ENCODE measurements at regions not wholly inside any gene's neighbourhood (a gene's known extent, or its start where the extent isn't known, plus 50 kb on each side); places are given as distances from the start of the nearest gene placed in this dataset.
"Not testable (repeated sequence)": the region's sequence is repeated elsewhere in the genome, so short reads cannot be mapped to it uniquely, and the experiment has no call there.

GRCh38 chr20:30610029-30610693, 647.3 kb upstream of the DEFB115 start:
- Histone ChIP-seq H3K23ac (ENCODE audit: low read length) (no peak overlapping the region), H3K18ac (ENCODE audit: low read length) (no peak overlapping the region), H2BK5ac (ENCODE audit: low read length) (no peak overlapping the region), H4K5ac (ENCODE audit: low read length) (no peak overlapping the region), H3K4me1 (ENCODE audit: control insufficient read depth, low read depth, low read length) (no peaks in the 10 kb centered on the region), H3K27ac (ENCODE audit: low read depth, low read length) (no peak overlapping the region), H2BK120ac (ENCODE audit: low read depth, low read length) (no peak overlapping the region), H3K79me1 (ENCODE audit: low read length) (no peaks in the 10 kb centered on the region), H3K27me3 (ENCODE audit: insufficient read depth, low read length, poor library complexity) (no peaks in the 10 kb centered on the region), H3K79me2 (ENCODE audit: control insufficient read depth, insufficient read depth, low read length) (no peaks in the 10 kb centered on the region), H3K56ac (ENCODE audit: low read length) (no peak overlapping the region), H4K8ac (ENCODE audit: low read depth, low read length) (no peak overlapping the region), H3K4me3 (ENCODE audit: low read length) (no peak overlapping the region), H2BK15ac (replicated peaks; ENCODE audit: low read depth) (no peak overlapping the region), H3K4ac (ENCODE audit: low read depth, low read length) (no peak overlapping the region), H3K4me2 (ENCODE audit: low read length) (no peak overlapping the region), H3K36me3 (ENCODE audit: control insufficient read depth, insufficient read depth, low read length) (no peaks in the 10 kb centered on the region), H2AK5ac (ENCODE audit: low read length) (no peak overlapping the region), H3K9ac (ENCODE audit: low read length) (no peak overlapping the region)
- no peak for DNase-seq
- WGBS (ENCODE audit: extremely low coverage, insufficient coverage, low lambda C conversion rate), result no CpG with 5 or more reads among the region's 9 CpGs

DNA sequence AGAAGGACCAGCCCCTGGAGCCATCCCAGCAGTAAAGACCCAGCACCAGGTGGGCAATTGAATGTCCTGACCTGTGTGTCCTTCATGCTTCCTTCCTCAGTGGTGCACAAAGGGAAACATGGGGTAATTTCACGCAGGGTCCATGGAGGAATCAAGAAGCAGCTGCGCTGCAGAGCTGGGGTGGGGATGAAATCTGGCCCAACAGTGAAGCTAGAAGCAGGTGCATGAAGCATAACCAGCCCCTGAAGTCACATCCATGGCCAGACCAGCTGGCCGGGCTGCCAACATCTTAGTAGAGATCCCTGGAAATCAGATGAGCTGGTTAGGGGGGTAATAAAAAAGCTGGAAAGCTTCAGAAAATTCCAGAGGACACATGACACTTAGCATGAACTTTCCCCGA, 646.7 kb upstream of the DEFB115 start:
- Histone ChIP-seq H3K36me3 (ENCODE audit: control insufficient read depth, insufficient read depth, low read length) (no peaks in the 10 kb centered on the region), H3K23ac (ENCODE audit: low read length) (no peak overlapping the region), H3K79me2 (ENCODE audit: control insufficient read depth, insufficient read depth, low read length) (no peaks in the 10 kb centered on the region), H3K18ac (ENCODE audit: low read length) (no peak overlapping the region), H2AK5ac (ENCODE audit: low read length) (no peak overlapping the region), H3K9ac (ENCODE audit: low read length) (no peak overlapping the region), H3K4ac (ENCODE audit: low read depth, low read length) (no peak overlapping the region), H2BK5ac (ENCODE audit: low read length) (no peak overlapping the region), H3K4me2 (ENCODE audit: low read length) (no peak overlapping the region), H2BK120ac (ENCODE audit: low read depth, low read length) (no peak overlapping the region), H3K56ac (ENCODE audit: low read length) (no peak overlapping the region), H3K4me3 (ENCODE audit: low read length) (no peak overlapping the region), H4K5ac (ENCODE audit: low read length) (no peak overlapping the region), H3K27ac (ENCODE audit: low read depth, low read length) (no peak overlapping the region), H3K79me1 (ENCODE audit: low read length) (no peaks in the 10 kb centered on the region), H3K4me1 (ENCODE audit: control insufficient read depth, low read depth, low read length) (no peaks in the 10 kb centered on the region), H3K27me3 (ENCODE audit: insufficient read depth, low read length, poor library complexity) (no peaks in the 10 kb centered on the region), H2BK15ac (replicated peaks; ENCODE audit: low read depth) (no peak overlapping the region), H4K8ac (ENCODE audit: low read depth, low read length) (no peak overlapping the region)
- WGBS (ENCODE audit: extremely low coverage, insufficient coverage, low lambda C conversion rate), result no CpG with 5 or more reads among the region's 4 CpGs
- no peak for DNase-seq

DNA sequence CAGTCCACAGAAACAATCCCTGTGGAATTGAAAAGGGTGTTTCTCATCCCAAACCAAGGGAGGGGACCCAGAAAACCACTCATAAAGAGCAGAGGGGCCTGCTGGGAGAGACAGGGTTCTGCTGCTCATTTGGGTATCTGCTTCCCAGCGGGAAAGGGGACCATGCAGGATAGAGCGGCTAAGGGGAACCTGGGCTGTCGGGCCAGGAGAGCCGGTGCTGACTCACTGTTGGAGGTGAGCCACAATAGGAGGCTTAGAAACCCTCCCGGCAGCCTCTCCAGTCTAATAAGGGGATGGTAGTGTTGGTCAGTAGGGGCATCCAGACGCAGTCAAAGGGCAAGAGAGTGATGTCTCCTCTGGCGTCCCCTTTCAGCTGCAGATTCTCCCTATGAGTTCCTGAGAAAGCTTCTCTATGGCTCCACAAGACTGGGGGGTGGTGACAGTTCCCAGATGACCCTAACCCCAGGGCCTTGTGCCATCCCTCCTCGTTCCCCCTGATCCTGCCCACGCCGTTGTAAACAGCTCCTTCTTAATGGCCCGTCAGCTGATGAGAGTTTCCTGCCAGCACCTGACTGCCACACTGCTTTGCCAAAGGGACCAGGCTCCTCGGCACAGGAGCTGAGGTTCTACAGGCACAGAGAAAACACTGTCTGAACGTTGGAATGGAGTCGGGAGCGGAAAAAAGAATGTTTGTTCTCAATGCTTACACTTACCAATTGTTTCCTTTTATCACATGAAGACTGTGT, 646.1 kb upstream of the DEFB115 start:
- no CpG with 5 or more reads among the region's 15 CpGs for WGBS (ENCODE audit: extremely low coverage, insufficient coverage, low lambda C conversion rate)

DNA sequence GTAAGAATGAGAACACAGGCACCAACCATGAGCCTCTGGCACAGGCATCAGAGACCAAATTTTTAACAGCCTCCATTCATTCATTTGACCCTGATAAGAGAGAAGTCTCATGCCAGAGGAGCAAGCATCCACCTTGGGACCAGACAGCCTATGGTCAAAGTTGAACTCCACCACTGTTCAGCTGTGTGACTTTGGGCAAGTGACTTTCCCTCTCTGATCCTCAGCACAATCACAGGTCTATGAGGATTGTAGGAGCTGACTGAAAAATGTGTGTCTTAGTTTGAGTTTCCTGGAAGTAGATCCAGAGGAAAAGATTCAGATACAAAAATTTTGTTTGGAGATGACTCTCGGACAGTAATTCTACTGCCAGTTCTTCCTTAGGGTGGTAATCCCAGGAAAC, 645.1 kb upstream of the DEFB115 start:
- no peaks in the 10 kb centered on the region for H3K27me3 ChIP-seq (ENCODE audit: insufficient read depth, low read length, poor library complexity)
- H2BK5ac ChIP-seq (ENCODE audit: low read length), result no peak overlapping the region
- no peaks in the 10 kb centered on the region for H3K36me3 ChIP-seq (ENCODE audit: control insufficient read depth, insufficient read depth, low read length)
- no CpG with 5 or more reads among the region's 1 CpG for WGBS (ENCODE audit: extremely low coverage, insufficient coverage, low lambda C conversion rate)
- no peak overlapping the region for H3K18ac ChIP-seq (ENCODE audit: low read length)
- no peak overlapping the region for H3K4ac ChIP-seq (ENCODE audit: low read depth, low read length)
- no peak overlapping the region for H3K4me3 ChIP-seq (ENCODE audit: low read length)
- H3K79me2 ChIP-seq (ENCODE audit: control insufficient read depth, insufficient read depth, low read length), result no peaks in the 10 kb centered on the region
- no peak overlapping the region for H4K8ac ChIP-seq (ENCODE audit: low read depth, low read length)
- no peak overlapping the region for H2AK5ac ChIP-seq (ENCODE audit: low read length)
- no peak overlapping the region for H3K23ac ChIP-seq (ENCODE audit: low read length)
- H2BK15ac ChIP-seq (replicated peaks; ENCODE audit: low read depth), result no peak overlapping the region
- no peak overlapping the region for H2BK120ac ChIP-seq (ENCODE audit: low read depth, low read length)
- DNase-seq, result no peak
- H3K79me1 ChIP-seq (ENCODE audit: low read length), result no peaks in the 10 kb centered on the region
- H3K27ac ChIP-seq (ENCODE audit: low read depth, low read length), result no peak overlapping the region
- H3K9ac ChIP-seq (ENCODE audit: low read length), result no peak overlapping the region
- H4K5ac ChIP-seq (ENCODE audit: low read length), result no peak overlapping the region
- no peak overlapping the region for H3K56ac ChIP-seq (ENCODE audit: low read length)
- H3K4me1 ChIP-seq (ENCODE audit: control insufficient read depth, low read depth, low read length), result no peaks in the 10 kb centered on the region
- no peak overlapping the region for H3K4me2 ChIP-seq (ENCODE audit: low read length)

More for the DNA sequence above, 646.1 kb upstream of the DEFB115 start:
- Histone ChIP-seq H2BK120ac (ENCODE audit: low read depth, low read length) (no peak overlapping the region), H2AK5ac (ENCODE audit: low read length) (no peak overlapping the region), H3K4ac (ENCODE audit: low read depth, low read length) (no peak overlapping the region), H3K9ac (ENCODE audit: low read length) (no peak overlapping the region), H3K4me1 (ENCODE audit: control insufficient read depth, low read depth, low read length) (no peaks in the 10 kb centered on the region), H4K5ac (ENCODE audit: low read length) (no peak overlapping the region), H3K79me2 (ENCODE audit: control insufficient read depth, insufficient read depth, low read length) (no peaks in the 10 kb centered on the region), H2BK5ac (ENCODE audit: low read length) (no peak overlapping the region), H3K4me2 (ENCODE audit: low read length) (no peak overlapping the region), H3K56ac (ENCODE audit: low read length) (no peak overlapping the region), H3K27ac (ENCODE audit: low read depth, low read length) (no peak overlapping the region), H3K36me3 (ENCODE audit: control insufficient read depth, insufficient read depth, low read length) (no peaks in the 10 kb centered on the region), H3K27me3 (ENCODE audit: insufficient read depth, low read length, poor library complexity) (no peaks in the 10 kb centered on the region), H3K4me3 (ENCODE audit: low read length) (no peak overlapping the region), H3K18ac (ENCODE audit: low read length) (no peak overlapping the region), H4K8ac (ENCODE audit: low read depth, low read length) (no peak overlapping the region), H3K79me1 (ENCODE audit: low read length) (no peaks in the 10 kb centered on the region), H2BK15ac (replicated peaks; ENCODE audit: low read depth) (no peak overlapping the region), H3K23ac (ENCODE audit: low read length) (no peak overlapping the region)
- DNase-seq, result no peak

GRCh38 chr20:30621346-30621745, 636.1 kb upstream of the DEFB115 start:
- H3K27ac ChIP-seq (ENCODE audit: low read depth, low read length); H4K8ac ChIP-seq (ENCODE audit: low read depth, low read length); H3K79me2 ChIP-seq (ENCODE audit: control insufficient read depth, insufficient read depth, low read length); H2BK5ac ChIP-seq (ENCODE audit: low read length); DNase-seq; H3K36me3 ChIP-seq (ENCODE audit: control insufficient read depth, insufficient read depth, low read length); H3K18ac ChIP-seq (ENCODE audit: low read length); H3K23ac ChIP-seq (ENCODE audit: low read length); H4K5ac ChIP-seq (ENCODE audit: low read length); H2BK120ac ChIP-seq (ENCODE audit: low read depth, low read length); H2BK15ac ChIP-seq (replicated peaks; ENCODE audit: low read depth); H3K4ac ChIP-seq (ENCODE audit: low read depth, low read length); H3K79me1 ChIP-seq (ENCODE audit: low read length); H3K27me3 ChIP-seq (ENCODE audit: insufficient read depth, low read length, poor library complexity); H3K4me3 ChIP-seq (ENCODE audit: low read length); H3K4me2 ChIP-seq (ENCODE audit: low read length); H3K4me1 ChIP-seq (ENCODE audit: control insufficient read depth, low read depth, low read length); H3K9ac ChIP-seq (ENCODE audit: low read length); H3K56ac ChIP-seq (ENCODE audit: low read length); H2AK5ac ChIP-seq (ENCODE audit: low read length): not testable (repeated sequence)
- WGBS (ENCODE audit: extremely low coverage, insufficient coverage, low lambda C conversion rate), result no CpG with 5 or more reads among the region's 4 CpGs
